GM18873 (cell line): ENCODE measurements at regions not wholly inside any gene's neighbourhood (a gene's known extent, or its start where the extent isn't known, plus 50 kb on each side); places are given as distances from the start of the nearest gene placed in this dataset.

Experiments
- ATAC-seq: cut with Tn5 transposase; IDR thresholded peaks from one replicate; pipeline ENCODE4 v1.9.1; 2021; ENCODE audit warnings: mild to moderate bottlenecking, moderate library complexity, moderate number of reproducible peaks; ENCODE audit not compliant: unreplicated experiment, low FRiP score

DNA sequence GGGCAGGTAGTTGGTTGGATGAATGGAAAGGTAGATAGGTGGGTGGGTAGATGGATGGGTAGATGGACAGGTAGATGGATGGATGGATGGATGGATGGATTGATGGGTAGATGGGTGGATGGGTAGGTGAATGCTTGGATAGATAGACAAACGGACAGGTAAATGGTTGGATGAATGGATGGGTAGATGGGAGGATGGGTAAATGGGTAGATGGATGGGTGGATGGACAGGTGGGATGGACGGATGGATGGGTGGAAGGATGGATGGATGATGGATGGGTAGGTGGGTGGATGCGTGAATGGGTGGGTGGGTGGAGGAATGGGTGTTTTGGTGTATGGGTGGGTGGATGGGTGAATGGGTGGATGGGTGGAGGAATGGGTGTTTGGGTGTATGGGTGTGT lies 50.1 kb upstream of the ASAP2 start:
- ATAC-seq, result no peak

GRCh38 chr2:9154061-9154460 lies 52.6 kb upstream of the ASAP2 start:
- ATAC-seq, result no peak

DNA sequence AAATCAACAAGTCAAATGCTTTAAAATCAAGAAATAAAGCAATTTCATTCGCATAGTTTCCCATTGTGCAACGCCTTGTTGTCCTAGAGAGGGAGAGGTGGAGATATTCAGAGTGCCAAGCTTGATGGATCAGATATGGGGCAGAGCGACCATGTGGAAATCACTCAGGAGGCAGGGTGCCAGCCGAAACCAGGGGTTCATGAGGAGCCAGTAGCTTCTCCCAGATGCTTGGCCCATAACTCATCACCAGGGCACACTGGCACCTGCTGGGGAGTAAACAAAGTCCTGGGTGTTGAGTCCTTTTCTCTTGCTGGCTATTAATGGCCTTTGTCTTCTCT lies 53.0 kb upstream of the ASAP2 start:
- no peak for ATAC-seq

DNA sequence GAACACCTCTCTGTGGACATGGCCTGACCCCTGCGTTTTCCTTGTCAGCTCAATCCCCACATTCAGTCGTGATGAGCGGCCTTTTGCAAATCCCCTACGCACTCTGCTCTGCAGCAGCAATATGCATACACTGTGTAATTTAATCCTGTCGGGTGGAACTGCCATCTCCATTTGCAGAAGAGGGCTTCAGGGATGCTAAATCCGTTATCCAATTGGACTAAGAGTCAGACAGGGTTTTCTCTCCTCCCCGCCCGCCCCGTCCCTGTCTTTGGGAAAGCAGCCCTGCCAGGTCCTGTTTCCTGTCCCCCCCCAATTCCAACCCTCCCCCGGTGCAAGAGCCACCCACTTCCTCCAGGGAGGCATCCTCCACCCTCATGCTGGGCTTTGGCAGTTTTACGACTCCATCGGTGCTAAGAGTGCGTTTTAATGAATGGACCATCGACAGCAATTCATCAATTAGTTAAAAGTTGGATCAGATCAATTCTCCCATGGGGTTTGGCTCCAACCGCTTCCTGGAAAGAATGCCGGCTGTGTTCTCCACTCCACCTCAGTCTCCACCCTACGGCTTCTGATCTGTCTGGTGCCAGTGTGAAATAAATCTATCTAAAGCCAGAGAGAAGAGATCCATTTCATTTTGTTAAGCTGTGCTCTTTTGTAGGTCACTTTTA lies 53.5 kb upstream of the ASAP2 start:
- ATAC-seq, result no peak

DNA sequence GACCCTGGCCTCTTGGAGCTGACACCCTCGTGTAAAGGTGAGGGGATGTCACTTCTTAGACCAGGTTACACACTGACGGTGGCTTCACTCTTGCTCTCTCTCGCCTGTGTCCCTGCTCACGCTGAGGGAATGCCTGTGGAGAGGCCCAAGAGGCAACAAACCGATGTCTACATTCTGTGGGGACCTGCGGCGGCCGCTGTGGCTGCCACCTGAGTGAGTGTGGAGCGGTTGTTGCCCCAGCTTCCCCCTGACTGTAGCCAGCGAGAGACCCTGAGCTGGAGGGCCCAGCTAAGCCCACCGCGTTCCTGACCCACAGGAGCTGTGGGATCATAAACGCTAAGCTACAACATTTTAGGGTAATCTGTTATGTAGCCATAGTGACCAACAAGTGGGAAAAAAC lies 55.7 kb upstream of the ASAP2 start:
- no peak for ATAC-seq

DNA sequence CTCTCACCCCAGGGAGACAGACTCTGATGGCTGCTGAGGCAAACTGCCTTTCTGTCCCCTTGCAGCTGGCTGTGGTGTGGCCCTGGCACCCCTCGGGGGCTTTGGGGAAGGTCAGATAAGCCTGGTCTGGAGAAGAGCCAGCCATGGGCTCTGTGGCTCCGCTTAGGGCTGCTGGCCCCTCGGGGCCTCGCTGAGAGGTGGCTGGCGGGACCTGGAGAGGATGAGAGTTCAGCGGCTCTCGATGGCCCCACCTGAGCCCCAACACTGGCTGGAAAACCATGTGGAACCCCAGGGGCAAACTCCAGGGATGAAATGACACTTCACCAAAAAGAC lies 56.1 kb upstream of the ASAP2 start:
- ATAC-seq, result no peak

DNA sequence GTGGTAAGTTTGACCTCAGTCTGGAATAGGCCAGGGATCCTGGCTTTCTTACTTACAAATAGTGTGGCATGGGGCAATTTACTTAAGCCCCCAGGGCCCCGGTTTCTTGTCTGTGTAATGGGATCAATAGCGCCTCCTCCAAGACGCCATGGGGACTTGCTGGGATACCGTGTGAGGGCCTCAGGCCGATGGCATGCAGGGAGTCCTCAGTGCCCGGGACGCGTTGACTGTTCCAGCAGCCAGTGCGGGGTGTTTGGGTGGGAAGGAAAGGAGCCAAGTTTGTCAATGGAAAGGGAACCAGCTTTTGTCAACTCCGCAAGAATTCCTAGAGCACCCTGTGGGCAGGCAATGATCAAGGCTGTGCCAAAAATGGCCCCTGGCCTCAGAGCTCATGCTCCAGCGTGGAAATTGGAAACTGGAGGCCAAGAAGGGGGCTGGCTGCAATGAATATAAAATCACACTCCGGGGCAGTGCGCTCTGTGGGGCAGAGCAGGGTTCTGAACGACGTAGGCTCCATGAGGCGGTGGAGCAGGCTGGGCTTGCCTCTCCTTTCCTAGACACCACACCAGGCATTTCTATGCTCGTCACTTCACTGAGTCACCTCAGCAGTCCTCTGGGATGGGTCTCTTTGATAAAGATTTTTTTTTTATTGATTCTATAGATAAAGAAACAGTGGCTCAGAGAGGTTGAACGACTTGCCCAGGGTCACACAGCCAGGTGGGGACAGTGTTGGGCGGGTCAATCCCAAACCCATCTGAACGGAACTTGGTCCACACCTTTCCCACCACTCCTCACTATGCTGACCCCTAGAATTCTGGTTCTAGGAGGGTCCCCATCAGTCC lies 56.7 kb upstream of the ASAP2 start:
- no peak for ATAC-seq

DNA sequence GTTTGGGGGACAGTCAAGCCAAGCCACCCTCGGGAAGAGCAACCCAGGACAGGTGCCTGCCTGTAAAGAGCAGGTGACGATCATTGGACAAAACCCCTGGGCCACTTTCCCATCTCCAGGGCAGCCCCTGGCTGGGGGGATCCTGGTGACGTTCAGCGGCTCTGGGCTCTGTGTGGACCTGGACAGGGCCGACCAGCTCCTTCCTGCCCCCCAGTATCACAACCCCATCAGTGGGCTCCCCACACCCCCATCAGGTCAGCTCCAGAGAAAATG lies 57.3 kb upstream of the ASAP2 start:
- no peak for ATAC-seq

GRCh38 chr2:9146646-9147045 lies 60.0 kb upstream of the ASAP2 start:
- ATAC-seq, result no peak

GRCh38 chr2:9145752-9146430 lies 60.7 kb upstream of the ASAP2 start:
- no peak for ATAC-seq

DNA sequence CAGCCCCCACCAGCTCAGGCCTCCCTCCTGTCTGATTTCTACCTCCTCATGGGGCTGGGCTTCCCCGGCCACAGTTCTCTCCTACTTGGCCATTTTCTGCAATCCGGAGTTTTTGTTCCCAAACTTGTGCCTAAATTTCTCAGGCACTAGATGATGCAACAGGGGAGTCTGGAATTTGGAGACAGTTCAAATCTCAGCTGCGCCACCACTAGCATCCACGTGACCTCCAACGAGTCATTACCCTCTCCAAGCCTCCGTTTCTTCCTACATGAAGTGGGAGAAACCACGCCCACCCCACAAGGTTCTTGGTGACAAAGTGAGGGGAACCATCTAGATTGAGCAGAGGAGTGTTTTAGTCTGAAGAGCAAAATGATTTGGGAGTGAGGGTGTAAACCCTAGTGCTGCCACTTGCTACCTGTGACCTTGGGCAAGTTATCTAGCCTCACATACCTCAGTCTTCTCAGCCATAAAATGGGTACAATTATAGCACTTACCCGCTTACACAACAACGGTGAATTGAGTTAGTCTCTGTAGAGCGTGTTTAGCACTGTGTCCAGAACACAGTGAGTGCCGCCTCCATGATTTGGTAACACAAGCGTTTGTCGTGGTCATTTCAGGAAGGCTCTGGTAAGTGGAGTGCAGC lies 61.4 kb upstream of the ASAP2 start:
- no peak for ATAC-seq

- no peak for ATAC-seq
Measured at GRCh38 chr2:9144617-9145016, 62.0 kb upstream of the ASAP2 start.

- no peak for ATAC-seq
Measured at GRCh38 chr2:9144046-9144445, 62.6 kb upstream of the ASAP2 start.

GRCh38 chr2:9143264-9143815 lies 63.3 kb upstream of the ASAP2 start:
- no peak for ATAC-seq

- ATAC-seq, result peak; percentile 78
Measured at GRCh38 chr2:9142551-9143263, 63.9 kb upstream of the ASAP2 start.

DNA sequence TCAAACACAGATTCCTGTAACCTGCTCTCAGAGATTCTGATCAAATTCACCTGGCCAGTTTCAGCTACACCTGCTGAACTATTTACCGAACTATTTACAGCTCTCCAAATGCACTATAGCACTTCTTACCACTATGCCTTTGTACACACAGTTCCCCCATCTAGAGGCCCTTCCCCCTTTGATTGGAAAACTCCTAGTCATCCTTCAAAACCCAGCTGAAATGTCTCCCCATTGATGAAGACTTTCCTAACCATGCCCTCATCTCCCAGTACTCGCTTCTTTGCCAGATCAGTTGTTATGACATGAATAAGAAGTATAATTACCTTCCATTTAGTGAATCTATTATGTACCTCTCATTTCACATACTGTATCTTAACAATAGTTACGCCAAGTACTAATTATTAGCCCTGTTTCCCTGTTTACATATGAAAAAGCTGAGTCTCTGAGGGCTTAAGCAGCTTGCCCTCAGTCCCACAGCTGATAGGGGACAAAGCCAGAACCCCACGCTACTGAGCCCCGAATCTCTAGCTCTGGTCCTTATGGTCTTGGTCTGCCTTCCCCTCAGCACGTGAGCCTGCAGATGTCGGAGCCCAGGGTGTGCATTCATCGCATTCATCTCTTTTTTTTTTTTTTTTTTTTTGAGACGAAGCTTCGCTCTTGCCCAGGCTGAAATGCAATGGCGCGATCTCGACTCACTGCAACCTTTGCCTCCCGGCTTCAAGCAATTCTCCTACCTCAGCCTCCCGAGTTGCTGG lies 64.7 kb upstream of the ASAP2 start:
- no peak for ATAC-seq

DNA sequence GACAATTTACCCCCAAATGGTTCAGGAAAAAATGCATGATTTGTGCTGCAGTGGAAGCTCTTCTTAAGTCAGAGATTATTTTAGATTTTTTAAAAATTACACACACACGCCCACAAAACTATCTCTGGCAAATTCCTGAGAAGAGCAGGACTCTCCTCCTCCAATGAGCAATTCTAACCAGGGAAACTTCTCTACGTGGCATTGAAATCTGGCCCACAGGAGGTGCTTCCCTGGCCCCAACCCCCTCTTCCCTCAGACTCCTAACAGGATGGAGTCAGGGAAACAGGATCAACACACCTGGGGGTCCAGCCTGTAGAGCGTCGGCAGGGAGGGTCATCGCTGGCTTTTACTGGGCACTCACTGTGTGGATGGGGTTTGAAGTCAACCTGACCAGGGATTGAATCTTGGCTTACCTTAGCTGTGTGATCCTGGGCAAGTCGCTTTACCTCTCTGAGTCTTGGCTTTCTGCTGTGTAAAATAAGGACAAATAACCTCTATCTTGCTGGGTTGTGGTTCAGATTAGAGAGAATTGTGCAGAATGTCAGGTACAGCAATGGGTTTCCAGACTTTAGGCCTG lies 65.4 kb upstream of the ASAP2 start:
- ATAC-seq, result no peak

- no peak for ATAC-seq
Measured at GRCh38 chr2:9140645-9141044, 66.0 kb upstream of the ASAP2 start.
